WTC11 (cell line): ENCODE measurements at regions not wholly inside any gene's neighbourhood (a gene's known extent, or its start where the extent isn't known, plus 50 kb on each side); places are given as distances from the start of the nearest gene placed in this dataset.

Experiments used
- ATAC-seq: fragments of 200-7000 bp; cut with Tn5 transposase; 2 replicates; pipeline ENCODE4 v1.10.0; 2021; ENCODE audit warnings: mild to moderate bottlenecking, moderate library complexity
- CTCF ChIA-PET: fragments of 300-600 bp; sonication (Branson Sonifier 250); formaldehyde crosslinking; loops from one replicate; lab custom pipeline; 2021; ENCODE audit warnings: antibody characterized with exemption; lab: Charles Lee
- POLR2A ChIA-PET: fragments of 350-600 bp; sonication (Branson Sonifier 250); formaldehyde crosslinking; loops from one replicate; lab custom pipeline; 2021; ENCODE audit warnings: antibody characterized with exemption; lab: Charles Lee
- DNase-seq: peaks from one replicate; pipeline ENCODE4 v3.0.0; 2021; ENCODE audit warnings: low spot score
- H3K27ac Mint-ChIP-seq: 2 replicates; pipeline ENCODE4 v1.8.0; 2021; ENCODE audit warnings: mixed read lengths
- H3K27me3 Mint-ChIP-seq: 2 replicates; pipeline ENCODE4 v1.8.0; 2021; ENCODE audit warnings: low read depth, mild to moderate bottlenecking, moderate library complexity, mixed read lengths
- H3K36me3 Mint-ChIP-seq: 2 replicates; pipeline ENCODE4 v1.8.0; 2021; ENCODE audit warnings: mixed read lengths
- H3K4me1 Mint-ChIP-seq: 2 replicates; pipeline ENCODE4 v1.8.0; 2022; ENCODE audit warnings: mixed read lengths
- H3K4me3 Mint-ChIP-seq: 2 replicates; pipeline ENCODE4 v1.8.0; 2021; ENCODE audit warnings: mild to moderate bottlenecking, moderate library complexity, mixed read lengths
- H3K9me3 Mint-ChIP-seq: 2 replicates; pipeline ENCODE4 v1.8.0; 2021; ENCODE audit warnings: mixed read lengths
- ARID4B ChIP-seq: sonication (generic); formaldehyde crosslinking; IDR thresholded peaks from 2 replicates; pipeline ENCODE4 v1.8.0; 2023; ENCODE audit warnings: missing genetic modification reagents, mild to moderate bottlenecking, borderline replicate concordance
- CBFB ChIP-seq: sonication (generic); formaldehyde crosslinking; IDR thresholded peaks from 2 replicates; pipeline ENCODE4 v1.8.1; 2022; ENCODE audit warnings: mild to moderate bottlenecking, low read depth, missing genetic modification reagents
- E2F5 ChIP-seq: sonication (generic); formaldehyde crosslinking; IDR thresholded peaks from 2 replicates; pipeline ENCODE4 v1.8.1; 2022; ENCODE audit warnings: mild to moderate bottlenecking, moderate library complexity, missing genetic modification reagents
- FOXP1 ChIP-seq: sonication (generic); formaldehyde crosslinking; IDR thresholded peaks from 2 replicates; pipeline ENCODE4 v1.8.0; 2022; ENCODE audit warnings: missing genetic modification reagents, mild to moderate bottlenecking, moderate library complexity, borderline replicate concordance
- GRHL2 ChIP-seq: fragments of 250-450 bp; sonication (Bioruptor Pico); IDR thresholded peaks from 2 replicates; pipeline ENCODE4 v1.8.0; 2022; ENCODE audit warnings: mild to moderate bottlenecking, moderate library complexity; ENCODE audit not compliant: insufficient replicate concordance, severe bottlenecking
- RELA ChIP-seq: sonication (generic); formaldehyde crosslinking; IDR thresholded peaks from 2 replicates; pipeline ENCODE4 v1.8.1; 2022; ENCODE audit warnings: missing genetic modification reagents, mild to moderate bottlenecking, borderline replicate concordance
- TEAD4 ChIP-seq: sonication (generic); formaldehyde crosslinking; IDR thresholded peaks from 2 replicates; pipeline ENCODE4 v1.8.0; 2022; ENCODE audit warnings: mild to moderate bottlenecking, missing genetic modification reagents
- USF1 ChIP-seq: sonication (generic); formaldehyde crosslinking; IDR thresholded peaks from 2 replicates; pipeline ENCODE4 v1.8.0; 2022; ENCODE audit warnings: mild to moderate bottlenecking, missing genetic modification reagents
- ZNF232 ChIP-seq: sonication (generic); formaldehyde crosslinking; IDR thresholded peaks from 2 replicates; pipeline ENCODE4 v1.8.0; 2022; ENCODE audit warnings: mild to moderate bottlenecking, missing genetic modification reagents
- ZNF263 ChIP-seq: sonication (generic); formaldehyde crosslinking; IDR thresholded peaks from 2 replicates; pipeline ENCODE4 v1.8.1; 2022; ENCODE audit warnings: low read depth, mild to moderate bottlenecking, moderate library complexity, missing genetic modification reagents
- ZNF396 ChIP-seq: fragments of 250-450 bp; sonication (Bioruptor Pico); IDR thresholded peaks from 2 replicates; pipeline ENCODE4 v1.8.0; 2021; ENCODE audit warnings: mild to moderate bottlenecking, moderate library complexity, borderline replicate concordance
- ZNF423 ChIP-seq: fragments of 250-450 bp; sonication (Bioruptor Pico); IDR thresholded peaks from 2 replicates; pipeline ENCODE4 v2.1.2; 2022; ENCODE audit warnings: mild to moderate bottlenecking, moderate library complexity
- ZNF671 ChIP-seq: fragments of 250-450 bp; sonication (Bioruptor Pico); IDR thresholded peaks from 2 replicates; pipeline ENCODE4 v1.8.0; 2021; ENCODE audit warnings: mild to moderate bottlenecking

- Mint-ChIP-seq H3K9me3 (peaks cover 8% of the 10 kb centered on the region), H3K4me1 (peaks cover 11% of the 10 kb centered on the region), H3K27ac (no peak overlapping the region), H3K27me3 (no peaks in the 10 kb centered on the region), H3K36me3 (no peaks in the 10 kb centered on the region), H3K4me3 (no peak overlapping the region)
- TF ChIP-seq RELA (CRISPR knock-in tag) (no peak), FOXP1 (CRISPR knock-in tag) (no peak), GRHL2 (CRISPR knock-in tag) (no peak), TEAD4 (CRISPR knock-in tag) (no peak), ZNF263 (CRISPR knock-in tag) (no peak)
- ChIA-PET POLR2A (no interaction called here), CTCF (no interaction called here)
- no peak for ATAC-seq
- no peak for DNase-seq
Observed at GRCh38 chr18:38579764-38580163, 1014.2 kb upstream of the CELF4 start.

GRCh38 chr18:38576916-38577315, 1011.3 kb upstream of the CELF4 start:
- DNase-seq = no peak
- Mint-ChIP-seq H3K27ac (no peak overlapping the region), H3K4me1 (0 out of 2 replicates have a peak, but pooled peaks cover 5% of the 10 kb centered on the region), H3K36me3 (no peaks in the 10 kb centered on the region), H3K27me3 (no peaks in the 10 kb centered on the region), H3K9me3 (peaks cover 8% of the 10 kb centered on the region), H3K4me3 (no peak overlapping the region)
- POLR2A ChIA-PET = no interaction called here
- no peak for ATAC-seq
- no peak for TF ChIP-seq ZNF423
- CTCF ChIA-PET = no interaction called here

- DNase-seq (no peak), ATAC-seq (no peak)
- H3K27ac Mint-ChIP-seq = no peak overlapping the region
- no peaks in the 10 kb centered on the region for H3K4me1 Mint-ChIP-seq
- TF ChIP-seq E2F5 (CRISPR knock-in tag) (no peak), FOXP1 (CRISPR knock-in tag) (no peak), CBFB (no peak), USF1 (CRISPR knock-in tag) (no peak), ZNF396 (CRISPR knock-in tag) (no peak)
- ChIA-PET POLR2A (no interaction called here), CTCF (no interaction called here)
- no peak overlapping the region for H3K4me3 Mint-ChIP-seq
- no peaks in the 10 kb centered on the region for H3K27me3 Mint-ChIP-seq
- H3K36me3 Mint-ChIP-seq = no peaks in the 10 kb centered on the region
- H3K9me3 Mint-ChIP-seq = peaks cover 8% of the 10 kb centered on the region
Observed at GRCh38 chr18:38576349-38576748, 1010.8 kb upstream of the CELF4 start.

- H3K4me1 Mint-ChIP-seq = no peaks in the 10 kb centered on the region
- no peaks in the 10 kb centered on the region for H3K36me3 Mint-ChIP-seq
- DNase-seq (no peak), ATAC-seq (no peak)
- peaks cover 8% of the 10 kb centered on the region for H3K9me3 Mint-ChIP-seq
- H3K4me3 Mint-ChIP-seq = no peak overlapping the region
- ChIA-PET CTCF (no interaction called here), POLR2A (no interaction called here)
- TF ChIP-seq ZNF671 (CRISPR knock-in tag) (no peak), ARID4B (CRISPR knock-in tag) (no peak), RELA (CRISPR knock-in tag) (no peak), ZNF232 (CRISPR knock-in tag) (no peak)
- H3K27me3 Mint-ChIP-seq = no peaks in the 10 kb centered on the region
- no peak overlapping the region for H3K27ac Mint-ChIP-seq
Observed at GRCh38 chr18:38575648-38576047, 1010.0 kb upstream of the CELF4 start.
